GM12892 (cell line): ENCODE measurements at regions not wholly inside any gene's neighbourhood (a gene's known extent, or its start where the extent isn't known, plus 50 kb on each side); places are given as distances from the start of the nearest gene placed in this dataset.

Source experiments
- POLR2A ChIP-seq: IDR thresholded peaks from 2 replicates; pipeline ENCODE4 v1.6.1; 2011; ENCODE audit warnings: low read depth, low read length, control low read depth
- POLR2AphosphoS5 ChIP-seq: IDR thresholded peaks from 2 replicates; pipeline ENCODE4 v1.6.1; 2011; ENCODE audit warnings: low read depth, low read length, control low read depth
- TAF1 ChIP-seq: IDR thresholded peaks from 2 replicates; pipeline ENCODE4 v1.6.1; 2011; ENCODE audit warnings: low read depth, mild to moderate bottlenecking, control low read depth, low read length, borderline replicate concordance

GRCh38 chr6:113570641-113571040, 286.5 kb upstream of the MARCKS start:
- TF ChIP-seq POLR2AphosphoS5 = no peak
- TF ChIP-seq POLR2A = no peak
- TF ChIP-seq TAF1 = no peak
